SH-SY5Y (cell line): ENCODE measurements at regions not wholly inside any gene's neighbourhood (a gene's known extent, or its start where the extent isn't known, plus 50 kb on each side); places are given as distances from the start of the nearest gene placed in this dataset.

Experiments
- GATA2 ChIP-seq: IDR thresholded peaks from 2 replicates; pipeline ENCODE4 v1.6.1; 2011; ENCODE audit warnings: mild to moderate bottlenecking, low read depth, low read length
- GATA3 ChIP-seq: IDR thresholded peaks from 2 replicates; pipeline ENCODE4 v1.6.1; 2011; ENCODE audit warnings: low read depth, mild to moderate bottlenecking, low read length, moderate library complexity

GRCh38 chr16:54418903-54419302 is 132.3 kb upstream of the IRX3 start:
- TF ChIP-seq GATA2 (no peak), GATA3 (no peak)
